DND-41 (cell line): ENCODE measurements at regions not wholly inside any gene's neighbourhood (a gene's known extent, or its start where the extent isn't known, plus 50 kb on each side); places are given as distances from the start of the nearest gene placed in this dataset.

Experiments used
- ATAC-seq: fragments of 200-7000 bp; cut with Tn5 transposase; 3 replicates; pipeline ENCODE4 v1.9.1; 2021; ENCODE audit warnings: low read depth; ENCODE audit not compliant: insufficient read depth
- DNase-seq: peaks from one replicate; pipeline ENCODE4 v3.0.0-alpha.2; 2020
- H2AFZ ChIP-seq: 2 replicates; pipeline ENCODE4 v1.6.0; 2012; ENCODE audit warnings: low read depth, low read length
- H3K27ac ChIP-seq: 2 replicates; pipeline ENCODE4 v1.5.1; 2012; ENCODE audit warnings: low read length, inconsistent platforms
- H3K27me3 ChIP-seq: fragments of 200-600 bp; sonication (generic); 2 replicates; pipeline ENCODE4 v1.6.0; 2012; ENCODE audit warnings: low read length, mild to moderate bottlenecking, inconsistent platforms; ENCODE audit not compliant: insufficient read depth, poor library complexity
- H3K36me3 ChIP-seq: 2 replicates; pipeline ENCODE4 v1.5.1; 2012; ENCODE audit warnings: low read length, inconsistent platforms; ENCODE audit not compliant: insufficient read depth
- H3K4me1 ChIP-seq: 2 replicates; pipeline ENCODE4 v1.5.1; 2012; ENCODE audit warnings: mild to moderate bottlenecking, low read length; ENCODE audit not compliant: insufficient read depth
- H3K4me2 ChIP-seq: 2 replicates; pipeline ENCODE4 v1.6.0; 2012; ENCODE audit warnings: mild to moderate bottlenecking, moderate library complexity, low read length, inconsistent platforms; ENCODE audit not compliant: insufficient read depth
- H3K4me3 ChIP-seq, 2 experiments: fragments of 200-600 bp in 1 of 2; shearing (Covaris generic) in 1 of 2; 2 replicates each; pipeline ENCODE4 v1.5.1; 2012 to 2016; ENCODE audit warnings: inconsistent platforms in 2 of 2, low read length in 2 of 2, mild to moderate bottlenecking in 2 of 2, low read depth in 1 of 2, moderate library complexity in 1 of 2
- H3K79me2 ChIP-seq: 2 replicates; pipeline ENCODE4 v1.6.0; 2012; ENCODE audit warnings: low read length, inconsistent platforms; ENCODE audit not compliant: insufficient read depth
- H3K9ac ChIP-seq: 2 replicates; pipeline ENCODE4 v1.6.0; 2012; ENCODE audit warnings: low read depth, mild to moderate bottlenecking, inconsistent platforms, low read length, moderate library complexity
- H3K9me3 ChIP-seq: 2 replicates; pipeline ENCODE4 v1.5.1; 2012; ENCODE audit warnings: low read length, moderate library complexity, mild to moderate bottlenecking, inconsistent platforms; ENCODE audit not compliant: insufficient read depth, severe bottlenecking
- H4K20me1 ChIP-seq: 2 replicates; pipeline ENCODE4 v1.6.0; 2012; ENCODE audit warnings: low read length; ENCODE audit not compliant: insufficient read depth
- CTCF ChIP-seq: IDR thresholded peaks from 2 replicates; pipeline ENCODE4 v1.5.1; 2012; ENCODE audit warnings: borderline replicate concordance, low read length, moderate library complexity, mild to moderate bottlenecking; ENCODE audit not compliant: poor library complexity, severe bottlenecking; ENCODE audit errors: extremely low read depth
- EZH2 ChIP-seq: IDR thresholded peaks from 3 replicates; pipeline ENCODE4 v1.6.1; 2012; ENCODE audit warnings: borderline replicate concordance, low read depth, mild to moderate bottlenecking, moderate library complexity, low read length, inconsistent platforms; ENCODE audit not compliant: severe bottlenecking

GRCh38 chr16:80129791-80130190, 411.0 kb upstream of the DYNLRB2 start:
- TF ChIP-seq EZH2 (no peak), CTCF (no peak)
- Histone ChIP-seq H3K4me1 (no peaks in the 10 kb centered on the region), H3K79me2 (no peaks in the 10 kb centered on the region), H2AFZ (no peak overlapping the region), H3K4me2 (no peak overlapping the region), H3K9ac (no peak overlapping the region), H3K27me3 (peaks cover 3% of the 10 kb centered on the region), H3K27ac (no peak overlapping the region), H3K9me3 (no peaks in the 10 kb centered on the region), H3K4me3 (no peak overlapping the region), H3K36me3 (no peaks in the 10 kb centered on the region), H4K20me1 (no peaks in the 10 kb centered on the region)
- ATAC-seq (no peak), DNase-seq (no peak)

GRCh38 chr16:80125677-80126076, 415.1 kb upstream of the DYNLRB2 start:
- H3K36me3 ChIP-seq: no peaks in the 10 kb centered on the region
- H3K4me1 ChIP-seq: no peaks in the 10 kb centered on the region
- H3K79me2 ChIP-seq: no peaks in the 10 kb centered on the region
- no peak for DNase-seq
- no peak overlapping the region for H3K9ac ChIP-seq
- no peak for ATAC-seq
- H3K27me3 ChIP-seq: peaks cover 3% of the 10 kb centered on the region
- no peak overlapping the region for H3K4me3 ChIP-seq
- H3K27ac ChIP-seq: no peak overlapping the region
- TF ChIP-seq EZH2 (no peak), CTCF (no peak)
- no peaks in the 10 kb centered on the region; the same call in 1 of the 2 replicates for H4K20me1 ChIP-seq
- H3K4me2 ChIP-seq: no peak overlapping the region
- no peak overlapping the region for H2AFZ ChIP-seq
- no peaks in the 10 kb centered on the region for H3K9me3 ChIP-seq

- no peak for DNase-seq
- no peaks in the 10 kb centered on the region; the same call in 1 of the 2 replicates for H4K20me1 ChIP-seq
- H3K9ac ChIP-seq: no peak overlapping the region
- H3K4me2 ChIP-seq: no peak overlapping the region
- no peaks in the 10 kb centered on the region for H3K27me3 ChIP-seq
- no peaks in the 10 kb centered on the region for H3K9me3 ChIP-seq
- no peak for ATAC-seq
- no peak for TF ChIP-seq CTCF
- no peak for TF ChIP-seq EZH2
- H2AFZ ChIP-seq: no peak overlapping the region
- no peaks in the 10 kb centered on the region for H3K79me2 ChIP-seq
- H3K36me3 ChIP-seq: no peaks in the 10 kb centered on the region
- H3K27ac ChIP-seq: no peak overlapping the region
- H3K4me1 ChIP-seq: no peaks in the 10 kb centered on the region
- no peak overlapping the region for H3K4me3 ChIP-seq
These were observed 417.6 kb upstream of the DYNLRB2 start for GRCh38 chr16:80123189-80123588.

DNA sequence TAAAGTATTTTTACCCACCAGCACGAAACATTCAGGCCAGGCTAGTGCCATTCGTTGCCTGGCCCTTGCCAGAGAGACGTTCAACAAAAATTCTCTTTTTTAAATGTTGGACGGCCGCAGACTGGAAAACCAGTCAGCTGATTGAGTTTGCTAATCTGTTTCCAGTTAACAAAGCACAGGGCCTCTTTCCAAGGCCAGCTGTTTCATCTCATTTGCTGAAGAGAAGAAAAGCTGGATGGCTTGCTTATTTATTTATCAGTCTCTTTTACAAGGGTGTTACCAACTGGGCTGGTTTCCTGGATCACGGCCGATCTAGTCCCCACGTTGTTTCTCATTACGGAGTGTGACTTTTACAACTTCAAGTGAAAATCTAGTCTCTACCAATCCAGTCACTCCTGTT, 418.7 kb upstream of the DYNLRB2 start:
- no peak overlapping the region for H3K9ac ChIP-seq
- no peak overlapping the region for H3K4me3 ChIP-seq
- H3K36me3 ChIP-seq: no peaks in the 10 kb centered on the region
- H3K4me2 ChIP-seq: no peak overlapping the region
- DNase-seq: no peak
- H3K27ac ChIP-seq: no peak overlapping the region
- no peaks in the 10 kb centered on the region for H3K4me1 ChIP-seq
- H4K20me1 ChIP-seq: no peaks in the 10 kb centered on the region; the same call in 1 of the 2 replicates
- H3K79me2 ChIP-seq: no peaks in the 10 kb centered on the region
- TF ChIP-seq EZH2: no peak
- no peak for TF ChIP-seq CTCF
- no peaks in the 10 kb centered on the region for H3K27me3 ChIP-seq
- no peak for ATAC-seq
- H2AFZ ChIP-seq: no peak overlapping the region
- H3K9me3 ChIP-seq: no peaks in the 10 kb centered on the region
